ENCODE measurements at regions not wholly inside any gene's neighbourhood (a gene's known extent, or its start where the extent isn't known, plus 50 kb on each side); places are given as distances from the start of the nearest gene placed in this dataset.

GRCh38 chr11:33467966-33468365 lies 210.8 kb downstream of the HIPK3 start:
- TF ChIP-seq, protein P1, sequence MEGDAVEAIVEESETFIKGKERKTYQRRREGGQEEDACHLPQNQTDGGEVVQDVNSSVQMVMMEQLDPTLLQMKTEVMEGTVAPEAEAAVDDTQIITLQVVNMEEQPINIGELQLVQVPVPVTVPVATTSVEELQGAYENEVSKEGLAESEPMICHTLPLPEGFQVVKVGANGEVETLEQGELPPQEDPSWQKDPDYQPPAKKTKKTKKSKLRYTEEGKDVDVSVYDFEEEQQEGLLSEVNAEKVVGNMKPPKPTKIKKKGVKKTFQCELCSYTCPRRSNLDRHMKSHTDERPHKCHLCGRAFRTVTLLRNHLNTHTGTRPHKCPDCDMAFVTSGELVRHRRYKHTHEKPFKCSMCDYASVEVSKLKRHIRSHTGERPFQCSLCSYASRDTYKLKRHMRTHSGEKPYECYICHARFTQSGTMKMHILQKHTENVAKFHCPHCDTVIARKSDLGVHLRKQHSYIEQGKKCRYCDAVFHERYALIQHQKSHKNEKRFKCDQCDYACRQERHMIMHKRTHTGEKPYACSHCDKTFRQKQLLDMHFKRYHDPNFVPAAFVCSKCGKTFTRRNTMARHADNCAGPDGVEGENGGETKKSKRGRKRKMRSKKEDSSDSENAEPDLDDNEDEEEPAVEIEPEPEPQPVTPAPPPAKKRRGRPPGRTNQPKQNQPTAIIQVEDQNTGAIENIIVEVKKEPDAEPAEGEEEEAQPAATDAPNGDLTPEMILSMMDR (IDR thresholded peaks at IDR 0.05), result no peak
- no peak for TF ChIP-seq POLR2A (IDR thresholded peaks at IDR 0.05)

Data from body of pancreas (tissue), 4 donors.